Stomach (tissue), 4 donors: ENCODE measurements at regions not wholly inside any gene's neighbourhood (a gene's known extent, or its start where the extent isn't known, plus 50 kb on each side); places are given as distances from the start of the nearest gene placed in this dataset.

Source experiments
- EP300 ChIP-seq: sonication (generic); formaldehyde crosslinking; IDR thresholded peaks from one replicate; pipeline ENCODE4 v1.6.1; 2017; ENCODE audit warnings: antibody characterized with exemption
- POLR2A ChIP-seq, 4 donors: fragments of 450-650 bp; IDR thresholded peaks; one replicate each; pipeline ENCODE4 v1.6.1; 2016; ENCODE audit warnings: antibody characterized with exemption in 4 of 4, control low read depth in 2 of 4, mild to moderate bottlenecking in 1 of 4, moderate library complexity in 1 of 4
- POLR2AphosphoS5 ChIP-seq, 3 donors: sonication (generic); formaldehyde crosslinking; IDR thresholded peaks; one replicate each; pipeline ENCODE4 v1.6.1; 2016; ENCODE audit warnings: antibody characterized with exemption in 3 of 3
- TF ChIP-seq, protein P1 (sequence below), 7 experiments: fragments of 450-650 bp in 4 of 7; fragments of 200-600 bp in 3 of 7; sonication (generic) in 3 of 7; IDR thresholded peaks; one replicate each; pipeline ENCODE4 v1.5.1; 2016 to 2019; ENCODE audit warnings: antibody characterized with exemption in 7 of 7, control low read depth in 2 of 7, mild to moderate bottlenecking in 1 of 7

DNA sequence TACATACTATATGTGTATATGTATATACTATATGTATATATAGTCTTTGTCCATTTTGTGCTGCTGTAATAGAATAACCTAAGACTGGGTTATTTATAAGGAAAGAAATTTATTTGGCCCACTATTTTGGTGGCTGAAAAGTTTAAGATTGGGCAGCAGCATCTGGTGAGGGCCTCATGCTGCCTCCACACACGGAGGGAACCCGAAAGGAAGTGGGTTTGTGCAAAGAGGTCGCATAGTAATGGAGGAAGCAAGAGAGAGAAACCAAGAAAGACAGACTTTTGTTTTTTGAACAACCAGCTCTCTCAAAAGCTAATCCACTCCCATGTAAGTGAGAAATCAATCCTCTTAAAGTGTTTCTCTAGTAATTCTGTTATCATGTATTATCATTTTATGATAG is 1147.3 kb downstream of the NCAM2 start:
- TF ChIP-seq, protein P1, sequence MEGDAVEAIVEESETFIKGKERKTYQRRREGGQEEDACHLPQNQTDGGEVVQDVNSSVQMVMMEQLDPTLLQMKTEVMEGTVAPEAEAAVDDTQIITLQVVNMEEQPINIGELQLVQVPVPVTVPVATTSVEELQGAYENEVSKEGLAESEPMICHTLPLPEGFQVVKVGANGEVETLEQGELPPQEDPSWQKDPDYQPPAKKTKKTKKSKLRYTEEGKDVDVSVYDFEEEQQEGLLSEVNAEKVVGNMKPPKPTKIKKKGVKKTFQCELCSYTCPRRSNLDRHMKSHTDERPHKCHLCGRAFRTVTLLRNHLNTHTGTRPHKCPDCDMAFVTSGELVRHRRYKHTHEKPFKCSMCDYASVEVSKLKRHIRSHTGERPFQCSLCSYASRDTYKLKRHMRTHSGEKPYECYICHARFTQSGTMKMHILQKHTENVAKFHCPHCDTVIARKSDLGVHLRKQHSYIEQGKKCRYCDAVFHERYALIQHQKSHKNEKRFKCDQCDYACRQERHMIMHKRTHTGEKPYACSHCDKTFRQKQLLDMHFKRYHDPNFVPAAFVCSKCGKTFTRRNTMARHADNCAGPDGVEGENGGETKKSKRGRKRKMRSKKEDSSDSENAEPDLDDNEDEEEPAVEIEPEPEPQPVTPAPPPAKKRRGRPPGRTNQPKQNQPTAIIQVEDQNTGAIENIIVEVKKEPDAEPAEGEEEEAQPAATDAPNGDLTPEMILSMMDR (IDR thresholded peaks at IDR 0.05) = no peak
- TF ChIP-seq POLR2A (IDR thresholded peaks at IDR 0.05) = no peak
- no peak for TF ChIP-seq POLR2AphosphoS5 (IDR thresholded peaks at IDR 0.05)
- TF ChIP-seq EP300 = no peak
